T-cell (primary cell): ENCODE measurements at regions not wholly inside any gene's neighbourhood (a gene's known extent, or its start where the extent isn't known, plus 50 kb on each side); places are given as distances from the start of the nearest gene placed in this dataset.

ENCODE experiments used
- ATAC-seq, 4 experiments: fragments of 200-7000 bp in 3 of 4; fragments of 150-1000 bp in 1 of 4; cut with Tn5 transposase; replicated peaks in 1 of 4; 1 replicate in 3 of 4; 2 replicates in 1 of 4; pipeline ENCODE4 v1.10.0; 2021; ENCODE audit warnings: moderate library complexity in 3 of 4, mild to moderate bottlenecking in 2 of 4, moderate number of reproducible peaks in 1 of 4
- CTCF ChIA-PET, 2 donors: fragments of 300-600 bp; sonication (Branson Sonifier 250); formaldehyde crosslinking; loops; one replicate each; lab custom pipeline; 2022; ENCODE audit warnings: antibody characterized with exemption in 2 of 2; lab: Charles Lee
- POLR2A ChIA-PET, 2 donors: fragments of 300-600 bp; sonication (Branson Sonifier 250); formaldehyde crosslinking; loops; one replicate each; lab custom pipeline; 2022; ENCODE audit warnings: antibody characterized with exemption in 2 of 2; lab: Charles Lee
- DNase-seq, 35 experiments: peaks; one replicate each; pipeline versions ENCODE4 v3.0.0 to v3.0.0-alpha.2; 2013 to 2023
- H3K27ac ChIP-seq: one replicate; pipeline ENCODE4 v1.5.1; 2013; ENCODE audit warnings: low read length
- H3K27me3 ChIP-seq, 2 experiments: replicated peaks in 1 of 2; 1 replicate in 1 of 2; 2 replicates in 1 of 2; pipeline versions ENCODE4 v1.6.1 to v1.7.0; 2013; ENCODE audit warnings: low read length in 1 of 2, mixed read lengths in 1 of 2; ENCODE audit not compliant: control insufficient read depth in 2 of 2, insufficient read depth in 2 of 2; ENCODE audit errors: extremely low read depth in 1 of 2
- H3K36me3 ChIP-seq, 2 donors: 1 replicate in 1 of 2; 2 replicates in 1 of 2; pipeline versions ENCODE4 v1.6.1 to v1.7.0; 2013; ENCODE audit warnings: low read length in 1 of 2; ENCODE audit not compliant: control insufficient read depth in 2 of 2, insufficient read depth in 1 of 2; ENCODE audit errors: extremely low read depth in 1 of 2
- H3K4me1 ChIP-seq, 2 experiments: 1 replicate in 1 of 2; 2 replicates in 1 of 2; pipeline versions ENCODE4 v1.6.1 to v1.7.0; 2013; ENCODE audit warnings: low read length in 2 of 2, mixed read lengths in 1 of 2; ENCODE audit not compliant: insufficient read depth in 2 of 2, control insufficient read depth in 1 of 2; ENCODE audit errors: extremely low read depth in 1 of 2
- H3K4me3 ChIP-seq, 2 donors: 1 replicate in 1 of 2; 2 replicates in 1 of 2; pipeline versions ENCODE4 v1.5.1 to v1.7.0; 2013; ENCODE audit warnings: mild to moderate bottlenecking in 2 of 2, low read length in 1 of 2, moderate library complexity in 1 of 2; ENCODE audit not compliant: control insufficient read depth in 1 of 2; ENCODE audit errors: extremely low read depth in 1 of 2
- H3K9me3 ChIP-seq: 2 replicates; pipeline ENCODE4 v1.7.0; 2013
- H3K27ac Mint-ChIP-seq, 2 donors: one replicate each; pipeline ENCODE4 v1.8.0; 2020 to 2021; ENCODE audit warnings: mild to moderate bottlenecking in 2 of 2, mixed read lengths in 2 of 2
- H3K27me3 Mint-ChIP-seq, 2 donors: one replicate each; pipeline ENCODE4 v1.8.0; 2021 to 2022; ENCODE audit warnings: mixed read lengths in 2 of 2
- H3K36me3 Mint-ChIP-seq: one replicate; pipeline ENCODE4 v1.8.0; 2021; ENCODE audit warnings: mixed read lengths
- H3K4me1 Mint-ChIP-seq, 3 donors: one replicate each; pipeline ENCODE4 v1.8.0; 2020 to 2022; ENCODE audit warnings: mixed read lengths in 3 of 3, mild to moderate bottlenecking in 1 of 3
- H3K4me3 Mint-ChIP-seq, 3 donors: one replicate each; pipeline ENCODE4 v1.8.0; 2020 to 2022; ENCODE audit warnings: mild to moderate bottlenecking in 3 of 3, mixed read lengths in 3 of 3, moderate library complexity in 3 of 3
- H3K9me3 Mint-ChIP-seq, 3 donors: one replicate each; pipeline ENCODE4 v1.8.0; 2020 to 2022; ENCODE audit warnings: mixed read lengths in 3 of 3
- WGBS: methylation state at CpG from one replicate; pipeline ENCODE4 v1.1.5; 2013; ENCODE audit warnings: missing lambda C conversion rate; ENCODE audit not compliant: insufficient coverage; 5-methylcytosine and 5-hydroxymethylcytosine counted together

GRCh38 chr12:9378430-9378835 lies 170.2 kb upstream of the PZP start:
- Histone ChIP-seq H3K4me1 (no peaks in the 10 kb centered on the region), H3K4me3 (no peak overlapping the region), H3K9me3 (no peaks in the 10 kb centered on the region), H3K27ac (no peak overlapping the region), H3K27me3 (no peaks in the 10 kb centered on the region), H3K36me3 (no peaks in the 10 kb centered on the region)
- no peak for DNase-seq
- peaks cover 0 to 5% (median 0%) of the 10 kb centered on the region in 3 donors for H3K4me1 Mint-ChIP-seq
- no peaks in the 10 kb centered on the region for H3K9me3 Mint-ChIP-seq
- ATAC-seq, result no peak
- H3K4me3 Mint-ChIP-seq, result no peak overlapping the region
- POLR2A ChIA-PET, result no interaction called here
- WGBS, result 90% methylated on average over 4 of the region's 6 CpGs
- CTCF ChIA-PET, result no interaction called here
- peaks cover 0 to 2% of the 10 kb centered on the region in 2 donors for H3K27me3 Mint-ChIP-seq
- H3K27ac Mint-ChIP-seq, result no peak overlapping the region
- no peaks in the 10 kb centered on the region for H3K36me3 Mint-ChIP-seq

GRCh38 chr12:9372202-9372601 lies 164.0 kb upstream of the PZP start:
- Mint-ChIP-seq H3K9me3 (no peaks in the 10 kb centered on the region), H3K36me3 (no peaks in the 10 kb centered on the region), H3K4me3 (no peak overlapping the region), H3K4me1 (no peaks in the 10 kb centered on the region), H3K27ac (no peak overlapping the region), H3K27me3 (no peaks in the 10 kb centered on the region)
- ATAC-seq (no peak), DNase-seq (no peak)
- CTCF ChIA-PET, result no interaction called here
- H3K27me3 ChIP-seq, result no peaks in the 10 kb centered on the region
- H3K4me3 ChIP-seq, result no peak overlapping the region
- POLR2A ChIA-PET, result interaction anchor here in 1 of 2 donors (0.5 to 0.6 kb wide), 4 partner anchors 28 to 518 kb away, joined by 4 to 7 read pairs (median 4); no protein-coding TSS in a partner anchor
- H3K9me3 ChIP-seq, result no peaks in the 10 kb centered on the region
- H3K27ac ChIP-seq, result no peak overlapping the region
- H3K36me3 ChIP-seq, result no peaks in the 10 kb centered on the region
- no CpG with 5 or more reads among the region's 2 CpGs for WGBS
- H3K4me1 ChIP-seq, result no peaks in the 10 kb centered on the region

- DNase-seq (no peak), ATAC-seq (no peak)
These were observed 159.6 kb upstream of the PZP start for GRCh38 chr12:9367828-9368227.

GRCh38 chr12:9367201-9367600 lies 159.0 kb upstream of the PZP start:
- POLR2A ChIA-PET, result no interaction called here
- CTCF ChIA-PET, result no interaction called here
- Mint-ChIP-seq H3K27me3 (no peaks in the 10 kb centered on the region), H3K27ac (no peak overlapping the region), H3K4me3 (no peak overlapping the region), H3K4me1 (peaks cover 22 to 24% (median 22%) of the 10 kb centered on the region in 3 donors), H3K36me3 (no peaks in the 10 kb centered on the region), H3K9me3 (no peaks in the 10 kb centered on the region)
- Histone ChIP-seq H3K4me1 (peaks cover 4 to 19% of the 10 kb centered on the region in 2 experiments), H3K4me3 (no peak overlapping the region), H3K36me3 (no peaks in the 10 kb centered on the region), H3K9me3 (no peaks in the 10 kb centered on the region), H3K27me3 (no peaks in the 10 kb centered on the region), H3K27ac (no peak overlapping the region)
- ATAC-seq (no peak), DNase-seq (no peak)
- WGBS, result no CpG with 5 or more reads among the region's 4 CpGs

More at GRCh38 chr12:9367828-9368227, 159.6 kb upstream of the PZP start:
- no peaks in the 10 kb centered on the region for H3K27me3 ChIP-seq
- no peaks in the 10 kb centered on the region for H3K36me3 ChIP-seq
- Mint-ChIP-seq H3K4me3 (no peak overlapping the region), H3K36me3 (no peaks in the 10 kb centered on the region), H3K4me1 (peaks cover 22 to 24% (median 22%) of the 10 kb centered on the region in 3 donors), H3K27ac (no peak overlapping the region), H3K9me3 (no peaks in the 10 kb centered on the region), H3K27me3 (no peaks in the 10 kb centered on the region)
- no peaks in the 10 kb centered on the region for H3K9me3 ChIP-seq
- ChIA-PET POLR2A (interaction anchor here in 1 of 2 donors (0.5 kb wide), 1 partner anchor 796 kb away, joined by 3 read pairs; no protein-coding TSS in a partner anchor), CTCF (no interaction called here)
- H3K4me3 ChIP-seq, result no peak overlapping the region
- H3K4me1 ChIP-seq, result peaks cover 4 to 16% of the 10 kb centered on the region in 2 experiments
- WGBS, result 67% methylated on average over 4 of the region's 5 CpGs
- no peak overlapping the region for H3K27ac ChIP-seq

- Histone ChIP-seq H3K4me3 (no peak overlapping the region), H3K36me3 (no peaks in the 10 kb centered on the region), H3K4me1 (peaks cover 4 to 19% of the 10 kb centered on the region in 2 experiments), H3K27me3 (no peaks in the 10 kb centered on the region), H3K9me3 (no peaks in the 10 kb centered on the region), H3K27ac (no peak overlapping the region)
- H3K27me3 Mint-ChIP-seq, result no peaks in the 10 kb centered on the region
- ATAC-seq (no peak), DNase-seq (no peak)
- WGBS, result no CpG with 5 or more reads among the region's 2 CpGs
- peaks cover 22 to 24% (median 22%) of the 10 kb centered on the region in 3 donors for H3K4me1 Mint-ChIP-seq
- no peaks in the 10 kb centered on the region for H3K36me3 Mint-ChIP-seq
- POLR2A ChIA-PET, result no interaction called here
- H3K9me3 Mint-ChIP-seq, result no peaks in the 10 kb centered on the region
- no peak overlapping the region for H3K27ac Mint-ChIP-seq
- CTCF ChIA-PET, result interaction anchor here in 1 of 2 donors (0.5 to 1.5 kb wide), 3 partner anchors 13 to 1324 kb away, joined by 3 to 7 read pairs (median 3); no protein-coding TSS in a partner anchor
- peak overlapping the region in 1 of 3 donors; percentile 57 for H3K4me3 Mint-ChIP-seq
These were observed 157.1 kb upstream of the PZP start for GRCh38 chr12:9365296-9365695.

- peak overlapping the region; percentile 1 to 57 (median 26) for H3K4me3 Mint-ChIP-seq
- ChIA-PET CTCF (interaction anchor here in 1 of 2 donors (1.5 kb wide), 1 partner anchor 13 kb away, joined by 3 read pairs; no protein-coding TSS in a partner anchor), POLR2A (no interaction called here)
- no peaks in the 10 kb centered on the region for H3K27me3 ChIP-seq
- no peaks in the 10 kb centered on the region for H3K9me3 Mint-ChIP-seq
- H3K36me3 Mint-ChIP-seq, result no peaks in the 10 kb centered on the region
- no peaks in the 10 kb centered on the region for H3K9me3 ChIP-seq
- ATAC-seq (peak; percentile 69 to 74 (median 72)), DNase-seq (peak in 9 of 35 experiments; percentile 1 to 36 (median 6))
- no peaks in the 10 kb centered on the region for H3K27me3 Mint-ChIP-seq
- no peak overlapping the region for H3K27ac Mint-ChIP-seq
- H3K4me1 Mint-ChIP-seq, result peaks cover 22 to 24% (median 22%) of the 10 kb centered on the region in 3 donors
- H3K36me3 ChIP-seq, result no peaks in the 10 kb centered on the region
- H3K27ac ChIP-seq, result no peak overlapping the region
- 12% methylated on average over 5 of the region's 13 CpGs for WGBS
- H3K4me3 ChIP-seq, result peak overlapping the region in 1 of 2 donors; percentile 12
- H3K4me1 ChIP-seq, result peaks cover 4 to 19% of the 10 kb centered on the region in 2 experiments
These were observed 156.3 kb upstream of the PZP start for GRCh38 chr12:9364224-9365176.
